Bone marrow (tissue), 2 donors: ENCODE measurements at regions not wholly inside any gene's neighbourhood (a gene's known extent, or its start where the extent isn't known, plus 50 kb on each side); places are given as distances from the start of the nearest gene placed in this dataset.

Experiments used
- DNase-seq, 2 donors: peaks; one replicate each; lab custom pipeline; 2025; lab: John Stamatoyannopoulos, UW

GRCh38 chr21:15526798-15527197 lies 203.0 kb upstream of the USP25 start:
- peak in 1 of 2 donors; percentile 10 for DNase-seq

DNA sequence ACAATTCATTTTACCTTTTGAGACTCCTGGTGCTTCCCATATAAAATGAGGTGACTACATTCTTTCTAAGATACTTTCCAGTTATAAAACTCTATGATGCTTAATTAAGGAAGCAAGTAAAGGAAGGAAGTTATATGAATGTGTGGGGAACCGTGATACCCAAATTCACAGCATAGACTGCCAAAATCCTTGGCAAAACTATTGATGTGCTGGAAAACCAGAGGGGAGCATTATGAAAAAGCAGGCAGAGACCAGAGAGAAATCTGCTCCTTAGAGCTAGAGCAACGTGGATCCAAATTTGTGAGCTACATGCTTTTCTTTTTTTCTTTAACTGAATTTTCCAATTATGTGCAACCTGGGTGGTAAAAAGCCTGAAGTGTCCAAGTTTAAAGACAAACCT lies 201.4 kb upstream of the USP25 start:
- DNase-seq: no peak

GRCh38 chr21:15531986-15532385 lies 197.8 kb upstream of the USP25 start:
- DNase-seq: no peak

DNA sequence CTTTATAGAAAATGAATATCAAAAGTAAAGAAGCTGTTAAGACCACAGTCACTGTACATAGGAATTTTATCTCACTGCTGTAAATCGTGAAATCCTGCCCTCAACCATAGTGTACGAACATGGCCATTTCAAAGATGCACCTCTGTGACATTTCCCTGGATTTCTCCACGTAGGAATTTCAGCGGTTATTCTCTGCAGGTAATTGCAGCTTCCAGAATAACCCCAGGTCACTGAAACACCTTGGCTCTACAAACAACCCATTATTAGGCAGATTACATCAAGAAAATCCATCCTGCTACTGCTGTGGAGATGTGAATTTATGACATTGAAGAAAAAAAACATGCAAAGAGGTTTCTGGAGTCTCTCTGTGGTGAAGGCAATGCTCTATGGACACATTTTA lies 196.2 kb upstream of the USP25 start:
- no peak for DNase-seq

DNA sequence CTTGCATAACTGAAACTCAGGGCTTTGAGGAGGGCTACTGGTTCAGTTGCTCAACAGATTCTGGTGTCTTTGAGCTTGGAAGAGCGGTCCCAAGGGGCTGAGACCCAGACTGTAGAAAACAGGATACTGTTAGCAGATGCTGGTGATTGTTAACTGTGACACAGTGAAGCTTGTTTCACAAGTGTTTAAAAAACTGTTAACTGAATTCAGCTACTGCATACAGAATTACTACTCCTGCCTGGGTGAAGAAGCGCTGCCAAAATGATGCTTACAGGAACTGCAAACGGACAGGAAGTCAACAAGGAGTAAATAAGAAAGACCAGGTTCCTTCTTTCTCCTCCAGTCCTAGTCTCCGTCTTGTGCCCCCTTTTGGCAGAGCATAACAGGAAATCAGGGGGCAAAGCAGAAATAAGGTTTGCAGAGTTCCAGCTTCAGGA lies 195.3 kb upstream of the USP25 start:
- DNase-seq: peak in 1 of 2 donors; percentile 79

GRCh38 chr21:15539376-15539775 lies 190.4 kb upstream of the USP25 start:
- DNase-seq: no peak

GRCh38 chr21:15543473-15543872 lies 186.3 kb upstream of the USP25 start:
- DNase-seq: no peak

DNA sequence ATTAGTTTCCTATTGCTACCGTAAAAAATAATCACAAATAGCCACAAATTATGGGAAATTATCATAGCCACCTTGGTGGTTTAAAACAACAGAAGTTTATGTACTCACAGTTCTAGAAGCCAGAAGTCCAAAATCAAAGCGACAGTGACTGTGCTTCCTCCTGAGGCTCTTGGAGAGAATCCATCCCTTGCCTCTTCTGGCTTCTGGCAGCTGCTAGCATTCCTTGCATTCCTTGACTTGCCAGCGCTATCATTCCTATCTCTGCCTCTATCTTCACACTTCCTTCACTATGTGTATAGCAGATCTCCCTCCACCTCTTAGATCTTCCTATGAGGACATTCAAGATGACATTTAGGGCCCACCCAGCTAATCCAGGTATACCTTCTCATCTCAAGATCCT lies 180.1 kb upstream of the USP25 start:
- no peak for DNase-seq

DNA sequence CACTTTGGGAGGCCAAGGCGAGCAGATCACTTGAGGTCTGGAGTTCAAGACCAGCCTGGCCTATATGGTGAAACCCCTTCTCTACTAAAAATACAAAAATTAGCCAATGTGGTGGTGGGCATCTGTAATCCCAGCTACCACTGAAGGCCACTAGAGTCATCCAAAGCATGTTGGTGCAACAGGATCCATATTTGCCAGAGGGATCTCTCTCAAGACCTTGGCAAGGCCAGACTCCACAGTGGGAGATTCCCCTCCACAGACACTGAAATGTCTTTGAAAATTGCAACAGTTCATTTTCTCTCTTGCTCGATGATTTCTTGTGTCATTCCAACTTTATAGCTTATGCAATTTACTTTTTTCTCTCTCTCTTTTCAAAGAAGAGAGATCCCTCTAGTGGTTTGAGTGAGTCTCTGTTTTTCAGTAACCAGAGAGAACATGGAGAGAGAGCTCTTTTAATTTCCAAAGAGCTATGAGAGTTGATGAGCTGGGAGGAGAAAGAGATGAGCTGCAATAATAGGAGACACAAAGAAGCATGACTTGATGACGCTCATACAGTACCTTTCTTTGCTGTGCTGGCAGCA lies 176.8 kb upstream of the USP25 start:
- DNase-seq: no peak

- DNase-seq: no peak
Measured at GRCh38 chr21:15557925-15558324, 171.9 kb upstream of the USP25 start.

DNA sequence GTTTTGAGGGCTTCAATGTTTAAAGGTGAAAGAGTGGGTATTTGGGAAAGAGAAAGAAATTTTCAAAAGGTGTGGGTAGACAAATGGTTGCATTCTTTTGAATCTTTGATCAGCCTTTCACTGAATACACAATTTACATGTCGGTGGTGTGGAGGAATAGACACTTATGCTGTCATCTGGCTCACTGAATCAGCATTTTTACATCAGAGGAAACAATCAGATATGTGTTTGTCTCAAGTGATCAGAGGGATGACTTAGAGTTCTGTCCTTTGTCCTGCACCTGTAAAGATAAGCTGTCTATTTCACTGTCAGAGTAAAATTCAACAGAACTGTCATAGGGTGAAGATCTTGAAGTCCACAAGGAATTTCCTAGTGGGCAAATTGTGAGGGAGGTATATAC lies 170.9 kb upstream of the USP25 start:
- DNase-seq: no peak

DNA sequence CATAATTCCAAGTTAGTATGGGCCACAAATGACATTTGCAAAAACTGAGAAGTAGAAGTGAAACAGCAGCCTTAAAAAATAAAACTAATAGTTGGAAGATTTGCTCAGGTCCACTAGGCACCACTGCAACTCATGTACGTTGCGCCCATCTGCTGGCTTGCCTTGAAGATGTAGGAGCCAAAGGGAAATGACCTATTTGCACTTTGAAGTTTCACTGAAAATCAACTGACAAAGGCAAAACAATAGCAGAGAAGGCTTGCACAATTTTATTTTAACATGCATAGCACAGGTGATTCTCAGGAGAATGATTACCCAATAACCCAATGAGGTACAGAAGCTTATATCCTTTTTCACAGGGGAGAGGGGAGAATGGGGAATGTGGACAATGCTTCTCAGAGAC lies 170.1 kb upstream of the USP25 start:
- no peak for DNase-seq

- no peak for DNase-seq
Measured at GRCh38 chr21:15560383-15561056, 169.3 kb upstream of the USP25 start.

DNA sequence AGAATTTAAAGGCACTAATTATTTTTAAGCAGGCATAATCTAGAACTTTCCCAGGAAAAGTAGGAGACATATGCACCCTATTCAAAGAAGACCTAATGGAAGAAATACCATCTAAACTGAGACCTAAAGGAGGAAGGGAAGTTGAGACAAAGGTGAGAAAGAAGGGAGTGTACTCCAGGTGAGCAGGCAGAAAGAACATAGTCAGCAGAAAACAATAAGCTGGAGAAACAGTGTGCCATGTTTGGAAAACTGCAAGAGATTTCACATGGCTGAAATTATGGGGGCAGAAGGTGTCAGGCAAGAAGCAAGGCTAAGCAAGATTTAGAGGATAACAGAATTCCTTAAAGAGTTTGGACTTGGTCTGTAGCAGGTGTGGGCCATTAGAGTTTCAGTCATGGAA lies 167.0 kb upstream of the USP25 start:
- DNase-seq: no peak

DNA sequence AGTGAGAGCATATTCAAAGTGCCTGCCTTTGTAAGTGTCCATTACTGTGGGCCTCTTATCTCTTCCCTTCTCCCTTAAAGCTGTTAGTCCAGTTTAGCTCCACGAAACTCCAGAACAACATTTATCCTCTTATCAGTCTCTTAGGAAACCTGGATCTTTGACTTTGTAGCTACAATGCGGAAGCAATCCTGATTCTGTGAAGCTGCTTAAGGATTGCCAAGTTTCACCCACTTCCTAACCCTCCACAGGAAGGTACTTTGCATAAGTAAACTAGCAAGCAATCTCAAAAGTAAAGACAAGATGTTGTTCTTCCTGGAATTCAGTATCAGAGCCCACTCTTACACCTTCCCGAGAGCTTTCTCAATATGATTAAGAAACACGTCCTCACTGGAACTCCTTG lies 164.9 kb upstream of the USP25 start:
- no peak for DNase-seq

DNA sequence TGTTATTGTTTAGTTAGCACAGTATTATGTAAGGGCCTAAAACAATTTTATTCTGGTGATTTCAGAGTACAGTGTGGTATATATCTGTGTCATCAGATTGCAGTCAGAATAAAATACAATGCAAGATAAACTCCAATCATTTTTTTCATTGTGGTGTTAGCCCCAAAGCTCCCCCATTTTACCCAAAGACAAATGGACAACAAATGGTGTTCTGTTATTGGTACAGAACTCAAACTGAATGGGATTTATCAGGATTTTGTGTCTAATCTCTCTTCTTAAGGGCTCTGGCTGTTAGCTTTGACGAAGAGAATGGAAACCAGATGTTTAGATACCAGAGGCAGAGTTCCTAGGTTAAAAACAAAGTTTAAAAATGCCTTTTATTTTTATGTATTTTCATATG lies 163.1 kb upstream of the USP25 start:
- no peak for DNase-seq

- no peak for DNase-seq
Measured at GRCh38 chr21:15567191-15567590, 162.6 kb upstream of the USP25 start.

GRCh38 chr21:15568516-15568915 lies 161.3 kb upstream of the USP25 start:
- DNase-seq: no peak

GRCh38 chr21:15586752-15587427 lies 142.9 kb upstream of the USP25 start:
- no peak for DNase-seq

GRCh38 chr21:15592271-15592860 lies 137.4 kb upstream of the USP25 start:
- DNase-seq: peak in 1 of 2 donors; percentile 11

DNA sequence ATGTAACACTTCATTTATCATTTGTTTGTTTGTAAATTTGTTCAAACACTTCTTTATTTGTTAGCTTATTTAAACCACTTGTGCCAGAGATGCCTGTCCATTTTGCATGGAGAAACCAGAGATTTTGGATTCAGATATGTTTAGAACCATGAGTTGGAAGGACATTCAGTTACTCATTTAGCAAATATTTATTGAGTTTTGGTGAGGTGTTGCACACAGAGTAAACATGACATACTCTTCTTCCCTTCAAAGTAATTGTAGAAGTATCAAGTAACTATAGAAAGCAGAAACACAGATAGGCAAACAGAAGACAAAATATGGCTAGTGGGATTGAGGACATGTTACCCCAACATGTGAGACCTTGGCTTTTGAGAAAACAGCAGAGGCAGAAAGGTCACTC lies 136.8 kb upstream of the USP25 start:
- DNase-seq: no peak

DNA sequence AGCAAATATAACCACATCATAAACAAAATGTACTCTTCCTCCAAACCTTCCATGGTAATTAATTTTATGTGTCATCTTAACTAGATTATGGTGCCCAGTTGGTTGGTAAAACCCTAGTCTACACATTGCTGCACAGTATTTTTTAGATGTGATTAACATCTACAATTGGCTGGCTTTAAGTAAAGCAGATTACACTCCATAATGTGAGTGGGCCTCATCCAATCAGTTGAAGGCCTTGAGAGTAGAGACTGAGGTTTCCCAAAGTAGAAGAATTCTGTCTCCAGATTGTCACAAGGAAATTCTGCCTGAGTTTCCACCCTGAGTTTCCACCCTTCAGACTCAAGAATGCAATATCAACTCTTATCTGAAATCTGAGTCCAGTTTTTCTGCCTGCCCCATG lies 128.4 kb upstream of the USP25 start:
- DNase-seq: no peak

DNA sequence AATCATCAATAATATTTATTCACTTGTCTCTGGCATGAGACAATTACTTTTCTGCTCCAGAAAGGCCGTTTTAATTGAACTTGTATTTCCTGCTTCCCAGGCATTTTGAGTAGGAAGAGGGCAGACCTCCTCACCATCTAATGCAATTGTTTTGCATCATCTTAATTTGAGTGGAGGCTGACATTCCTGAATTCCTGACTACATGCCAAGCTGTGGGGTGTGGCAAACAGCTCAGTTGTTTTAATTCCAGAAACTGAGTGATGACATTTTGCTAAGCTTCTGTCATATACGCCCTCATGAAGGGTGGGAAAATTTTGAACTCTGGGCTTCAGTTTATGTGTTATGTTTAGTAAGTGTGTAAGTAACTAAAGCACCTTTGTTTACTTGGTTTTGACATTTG lies 125.4 kb upstream of the USP25 start:
- no peak for DNase-seq
